ENCODE measurements at regions not wholly inside any gene's neighbourhood (a gene's known extent, or its start where the extent isn't known, plus 50 kb on each side); places are given as distances from the start of the nearest gene placed in this dataset.

DNA sequence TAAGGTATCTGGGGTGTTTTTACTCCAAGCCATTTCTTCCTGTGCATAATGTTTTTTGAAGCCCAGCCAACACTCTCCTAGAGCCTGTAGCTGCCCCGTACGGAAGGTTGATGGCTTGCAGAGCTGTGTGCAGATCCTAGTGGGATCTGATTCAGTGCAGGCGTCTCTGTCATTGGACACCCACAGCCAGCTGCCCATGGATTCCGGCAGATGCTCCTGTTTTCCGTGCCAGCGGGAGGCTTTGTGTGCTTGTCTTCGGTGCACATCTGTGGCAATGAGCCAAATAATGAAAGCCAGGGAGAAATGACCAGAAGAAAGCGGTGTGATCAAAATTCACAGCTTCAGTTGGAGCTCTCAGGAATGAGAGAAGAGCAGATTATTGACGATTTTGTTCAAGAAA, 426.4 kb downstream of the TYW1 start:
- no peak for TF ChIP-seq CTCF (IDR thresholded peaks at IDR 0.05)
- no peak for TF ChIP-seq POLR2A (IDR thresholded peaks at IDR 0.05)
